Endothelial cell of umbilical vein (primary cell): ENCODE measurements at regions not wholly inside any gene's neighbourhood (a gene's known extent, or its start where the extent isn't known, plus 50 kb on each side); places are given as distances from the start of the nearest gene placed in this dataset.

Experiments
- BruUV-seq: library from RNA; stranded (reverse); fragments of 400-500 nt; replicated peaks from 2 replicates; lab custom pipeline; 2021; lab: Mats Ljungman, UMichigan
- CTCF ChIA-PET: fragments of 300-600, 350-600 bp; sonication (Branson Sonifier 250); formaldehyde crosslinking; loops from one replicate; lab custom pipeline; 2021; ENCODE audit warnings: antibody characterized with exemption, inconsistent platforms; lab: Charles Lee
- POLR2A ChIA-PET: fragments of 300-600, 350-600 bp; sonication (Branson Sonifier 250); formaldehyde crosslinking; loops from one replicate; lab custom pipeline; 2021; ENCODE audit warnings: antibody characterized with exemption, inconsistent platforms; lab: Charles Lee
- DNase-seq: peaks from one replicate; pipeline ENCODE4 v3.0.0-alpha.2; 2011; ENCODE audit warnings: low read depth, low spot score
- FAIRE-seq: peaks from 2 replicates; lab custom pipeline; 2011; peaks lifted over from hg19 to GRCh38; lab: Jason Lieb, UNC
- H2AFZ ChIP-seq: 2 replicates; pipeline ENCODE4 v1.6.0; 2012; ENCODE audit warnings: low read depth, low read length, control low read depth, inconsistent platforms
- H3K27ac ChIP-seq: 2 replicates; pipeline ENCODE4 v1.5.1; 2011; ENCODE audit warnings: low read depth, mild to moderate bottlenecking, control low read depth, low read length, moderate library complexity; ENCODE audit not compliant: insufficient read depth
- H3K27me3 ChIP-seq, 2 experiments: 2 replicates each; pipeline versions ENCODE4 v1.6.0 to v1.6.1; 2011; ENCODE audit warnings: low read length in 2 of 2, mixed read lengths in 1 of 2; ENCODE audit not compliant: control insufficient read depth in 2 of 2, insufficient read depth in 2 of 2
- H3K36me3 ChIP-seq, 2 experiments: 2 replicates in 1 of 2; 3 replicates in 1 of 2; pipeline ENCODE4 v1.5.1; 2011; ENCODE audit warnings: low read length in 2 of 2, mild to moderate bottlenecking in 1 of 2, moderate library complexity in 1 of 2; ENCODE audit not compliant: control insufficient read depth in 2 of 2, insufficient read depth in 2 of 2; ENCODE audit errors: extremely low read depth in 1 of 2
- H3K4me1 ChIP-seq: 3 replicates; pipeline ENCODE4 v1.5.1; 2011; ENCODE audit warnings: mild to moderate bottlenecking, low read length; ENCODE audit not compliant: control insufficient read depth, insufficient read depth; ENCODE audit errors: extremely low read depth
- H3K4me2 ChIP-seq: 2 replicates; pipeline ENCODE4 v1.6.1; 2011; ENCODE audit warnings: low read length, control low read depth, mixed read lengths; ENCODE audit not compliant: insufficient read depth
- H3K4me3 ChIP-seq, 3 experiments: fragments of 200-600 bp in 1 of 3; sonication (generic), shearing (Covaris generic) in 1 of 3; replicated peaks in 1 of 3; 2 replicates each; pipeline ENCODE4 v1.5.1; 2011 to 2016; ENCODE audit warnings: control low read depth in 3 of 3, low read length in 3 of 3, mild to moderate bottlenecking in 2 of 3, inconsistent platforms in 1 of 3, low read depth in 1 of 3, moderate library complexity in 1 of 3; ENCODE audit not compliant: insufficient read depth in 1 of 3
- H3K79me2 ChIP-seq: 2 replicates; pipeline ENCODE4 v1.6.0; 2012; ENCODE audit warnings: low read length, inconsistent platforms; ENCODE audit not compliant: control insufficient read depth, insufficient read depth
- H3K9ac ChIP-seq: replicated peaks from 2 replicates; pipeline ENCODE3; 2011; ENCODE audit warnings: low read length, control low read depth; ENCODE audit not compliant: insufficient read depth; ENCODE audit errors: extremely low read depth
- H3K9me1 ChIP-seq: replicated peaks from 3 replicates; pipeline ENCODE4 v1.6.0; 2011; ENCODE audit warnings: mild to moderate bottlenecking, low read length; ENCODE audit not compliant: control insufficient read depth, insufficient read depth; ENCODE audit errors: extremely low read depth
- H3K9me3 ChIP-seq: replicated peaks from 2 replicates; pipeline ENCODE4 v1.5.1; 2012; ENCODE audit warnings: low read length, inconsistent platforms; ENCODE audit not compliant: control insufficient read depth, insufficient read depth
- H4K20me1 ChIP-seq: replicated peaks from 2 replicates; pipeline ENCODE3; 2011; ENCODE audit warnings: mild to moderate bottlenecking, low read length; ENCODE audit not compliant: control insufficient read depth, insufficient read depth; ENCODE audit errors: extremely low read depth
- EZH2 ChIP-seq: IDR thresholded peaks from 2 replicates; pipeline ENCODE4 v1.6.1; 2012; ENCODE audit warnings: borderline replicate concordance, low read depth, mild to moderate bottlenecking, moderate library complexity, low read length, inconsistent platforms; ENCODE audit not compliant: severe bottlenecking
- FOS ChIP-seq: IDR thresholded peaks from 2 replicates; pipeline ENCODE4 v1.6.1; 2011; ENCODE audit warnings: mild to moderate bottlenecking, low read length, moderate library complexity, borderline replicate concordance; ENCODE audit not compliant: insufficient read depth
- GATA2 ChIP-seq: IDR thresholded peaks from 2 replicates; pipeline ENCODE4 v1.7.0; 2011; ENCODE audit warnings: low read depth, mild to moderate bottlenecking, moderate library complexity, mixed read lengths, low read length; ENCODE audit not compliant: insufficient read length, insufficient read depth
- JUN ChIP-seq: IDR thresholded peaks from 2 replicates; pipeline ENCODE4 v1.6.1; 2011; ENCODE audit warnings: borderline replicate concordance, low read depth; ENCODE audit not compliant: insufficient read length, insufficient read depth
- MYC ChIP-seq: IDR thresholded peaks from one replicate; pipeline ENCODE4 v1.6.1; 2011; ENCODE audit warnings: mild to moderate bottlenecking, low read depth, low read length
- POLR2A ChIP-seq: IDR thresholded peaks from 2 replicates; pipeline ENCODE4 v1.6.1; 2012; ENCODE audit warnings: low read depth, mild to moderate bottlenecking, control low read depth, low read length
- POLR2AphosphoS5 ChIP-seq: IDR thresholded peaks from 2 replicates; pipeline ENCODE4 v1.6.1; 2012; ENCODE audit warnings: low read depth, mild to moderate bottlenecking, control low read depth, low read length, moderate library complexity; ENCODE audit not compliant: insufficient read depth
- dilution Hi-C: fragments of 300-500 bp; cut with MboI; formaldehyde crosslinking; loops from one replicate; pipeline ENCODE4 v1.15.0; 2019; ENCODE audit warnings: low sequenced_read_pairs; ENCODE audit not compliant: extremely low pct_ligation_motif_present
- intact Hi-C: fragments of 100-400 bp; cut with micrococcal nuclease; formaldehyde crosslinking; loops from one replicate; pipeline ENCODE4 v1.10.0; 2022
- TF ChIP-seq, protein P1 (sequence below), 2 donors: IDR thresholded peaks; 1 replicate in 1 of 2; 2 replicates in 1 of 2; pipeline ENCODE4 v1.5.1; 2011; ENCODE audit warnings: low read length in 2 of 2, mild to moderate bottlenecking in 2 of 2, moderate library complexity in 2 of 2, control low read depth in 1 of 2, inconsistent platforms in 1 of 2, low read depth in 1 of 2; ENCODE audit not compliant: insufficient read depth in 1 of 2; ENCODE audit errors: extremely low read depth in 1 of 2
- TF ChIP-seq, protein P2 (sequence below): IDR thresholded peaks from 2 replicates; pipeline ENCODE4 v1.6.1; 2011; ENCODE audit not compliant: insufficient read depth, insufficient read length

DNA sequence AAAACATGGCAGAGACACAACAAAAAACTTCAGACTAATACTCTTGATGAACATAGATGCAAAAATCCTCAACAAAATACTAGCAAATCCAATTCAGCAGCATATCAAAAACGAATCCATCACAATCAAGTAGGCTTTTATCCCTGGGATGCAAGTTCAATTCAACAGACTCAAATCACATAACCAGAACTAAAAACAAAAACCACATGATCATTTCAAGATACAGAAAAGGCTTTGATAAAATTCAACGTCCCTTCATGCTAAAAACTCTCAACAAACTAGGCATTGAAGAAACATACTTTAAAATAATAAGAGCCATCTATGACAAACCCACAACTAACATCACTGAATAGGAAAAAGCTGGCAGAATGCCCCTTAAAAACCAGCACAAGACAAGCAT, 93.6 kb downstream of the TUSC1 start:
- no peaks in the 10 kb centered on the region for H4K20me1 ChIP-seq
- dilution Hi-C loops (no loop called here), intact Hi-C loops (no loop called here)
- no peaks in the 10 kb centered on the region for H3K9me3 ChIP-seq
- H2AFZ ChIP-seq = no peak overlapping the region
- H3K27ac ChIP-seq = no peak overlapping the region
- FAIRE-seq (no peak), DNase-seq (no peak)
- no peaks in the 10 kb centered on the region for H3K4me1 ChIP-seq
- H3K4me2 ChIP-seq = no peak overlapping the region
- H3K27me3 ChIP-seq = no peaks in the 10 kb centered on the region
- no TSS peak for BruUV-seq
- H3K4me3 ChIP-seq = no peak overlapping the region
- H3K9ac ChIP-seq = no peak overlapping the region
- ChIA-PET POLR2A (no interaction called here), CTCF (no interaction called here)
- no peaks in the 10 kb centered on the region for H3K36me3 ChIP-seq
- no peaks in the 10 kb centered on the region for H3K79me2 ChIP-seq
- no peaks in the 10 kb centered on the region for H3K9me1 ChIP-seq
- TF ChIP-seq, protein P1, sequence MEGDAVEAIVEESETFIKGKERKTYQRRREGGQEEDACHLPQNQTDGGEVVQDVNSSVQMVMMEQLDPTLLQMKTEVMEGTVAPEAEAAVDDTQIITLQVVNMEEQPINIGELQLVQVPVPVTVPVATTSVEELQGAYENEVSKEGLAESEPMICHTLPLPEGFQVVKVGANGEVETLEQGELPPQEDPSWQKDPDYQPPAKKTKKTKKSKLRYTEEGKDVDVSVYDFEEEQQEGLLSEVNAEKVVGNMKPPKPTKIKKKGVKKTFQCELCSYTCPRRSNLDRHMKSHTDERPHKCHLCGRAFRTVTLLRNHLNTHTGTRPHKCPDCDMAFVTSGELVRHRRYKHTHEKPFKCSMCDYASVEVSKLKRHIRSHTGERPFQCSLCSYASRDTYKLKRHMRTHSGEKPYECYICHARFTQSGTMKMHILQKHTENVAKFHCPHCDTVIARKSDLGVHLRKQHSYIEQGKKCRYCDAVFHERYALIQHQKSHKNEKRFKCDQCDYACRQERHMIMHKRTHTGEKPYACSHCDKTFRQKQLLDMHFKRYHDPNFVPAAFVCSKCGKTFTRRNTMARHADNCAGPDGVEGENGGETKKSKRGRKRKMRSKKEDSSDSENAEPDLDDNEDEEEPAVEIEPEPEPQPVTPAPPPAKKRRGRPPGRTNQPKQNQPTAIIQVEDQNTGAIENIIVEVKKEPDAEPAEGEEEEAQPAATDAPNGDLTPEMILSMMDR (IDR thresholded peaks at IDR 0.05; ENCODE audit: extremely low read depth in 1 of 2, insufficient read depth in 1 of 2, low read depth in 1 of 2, low read length in 2 of 2) = no peak
- no peak for TF ChIP-seq GATA2
- TF ChIP-seq POLR2A = no peak
- TF ChIP-seq MYC = no peak
- no peak for TF ChIP-seq EZH2
- no peak for TF ChIP-seq POLR2AphosphoS5
- no peak for TF ChIP-seq JUN
- no peak for TF ChIP-seq FOS
- TF ChIP-seq, protein P2, sequence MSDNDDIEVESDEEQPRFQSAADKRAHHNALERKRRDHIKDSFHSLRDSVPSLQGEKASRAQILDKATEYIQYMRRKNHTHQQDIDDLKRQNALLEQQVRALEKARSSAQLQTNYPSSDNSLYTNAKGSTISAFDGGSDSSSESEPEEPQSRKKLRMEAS = no peak
